NCI-H1436 (cell line): ENCODE measurements at regions not wholly inside any gene's neighbourhood (a gene's known extent, or its start where the extent isn't known, plus 50 kb on each side); places are given as distances from the start of the nearest gene placed in this dataset.

ENCODE experiments used
- DNase-seq: peaks from one replicate; lab custom pipeline; 2025; lab: John Stamatoyannopoulos, UW

- DNase-seq = no peak
These were observed 99.8 kb upstream of the ROPN1 start for GRCh38 chr3:124091716-124092115.

- DNase-seq = no peak
These were observed 100.9 kb upstream of the ROPN1 start for GRCh38 chr3:124092811-124093210.

- DNase-seq = no peak
These were observed 102.6 kb upstream of the ROPN1 start for GRCh38 chr3:124094496-124094895.

- no peak for DNase-seq
These were observed 105.6 kb upstream of the ROPN1 start for GRCh38 chr3:124097362-124098131.

DNA sequence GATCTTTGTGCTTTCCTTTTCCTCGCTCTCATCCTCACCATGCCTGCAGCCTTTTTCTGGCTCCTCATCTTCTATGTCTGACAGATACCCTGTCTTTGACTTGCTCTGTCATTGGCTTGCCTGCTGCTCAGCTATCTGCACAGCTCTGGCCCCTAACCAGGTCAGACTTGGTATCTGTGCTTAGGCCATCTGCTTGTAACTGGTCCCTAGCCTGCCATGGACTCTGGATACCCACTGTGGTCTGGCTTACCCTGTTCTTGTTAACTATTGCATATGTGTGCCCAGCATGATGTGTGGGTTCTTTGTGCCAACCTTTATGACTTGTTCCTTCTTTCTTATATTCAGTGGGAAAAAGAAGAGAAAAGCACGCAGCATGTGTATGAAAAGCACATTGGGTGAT lies 109.7 kb upstream of the ROPN1 start:
- DNase-seq = no peak

GRCh38 chr3:124107104-124107890 lies 115.4 kb upstream of the ROPN1 start:
- DNase-seq = no peak

- no peak for DNase-seq
These were observed 116.5 kb upstream of the ROPN1 start for GRCh38 chr3:124108446-124108845.

GRCh38 chr3:124113485-124113884 lies 121.6 kb upstream of the ROPN1 start:
- no peak for DNase-seq

DNA sequence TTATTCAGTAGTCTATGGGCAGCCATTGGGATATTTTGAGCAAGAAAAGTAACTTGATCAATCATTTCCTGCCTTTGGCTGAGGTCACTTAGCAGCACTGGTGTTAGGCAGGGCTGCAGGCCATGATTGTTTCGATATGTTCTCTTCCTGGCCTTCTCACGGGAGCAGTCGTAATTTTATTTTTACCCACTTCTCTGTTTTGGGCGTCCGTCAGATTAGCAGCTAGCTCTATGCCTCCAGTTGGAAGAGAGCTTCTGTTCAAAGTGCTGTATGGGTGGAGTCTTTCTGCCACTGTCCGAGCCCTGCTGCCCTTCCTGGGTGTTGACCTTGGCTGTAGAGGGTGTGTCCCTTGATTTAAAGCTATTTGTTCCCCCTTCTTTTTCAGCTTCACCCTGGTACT lies 123.4 kb upstream of the ROPN1 start:
- no peak for DNase-seq

DNA sequence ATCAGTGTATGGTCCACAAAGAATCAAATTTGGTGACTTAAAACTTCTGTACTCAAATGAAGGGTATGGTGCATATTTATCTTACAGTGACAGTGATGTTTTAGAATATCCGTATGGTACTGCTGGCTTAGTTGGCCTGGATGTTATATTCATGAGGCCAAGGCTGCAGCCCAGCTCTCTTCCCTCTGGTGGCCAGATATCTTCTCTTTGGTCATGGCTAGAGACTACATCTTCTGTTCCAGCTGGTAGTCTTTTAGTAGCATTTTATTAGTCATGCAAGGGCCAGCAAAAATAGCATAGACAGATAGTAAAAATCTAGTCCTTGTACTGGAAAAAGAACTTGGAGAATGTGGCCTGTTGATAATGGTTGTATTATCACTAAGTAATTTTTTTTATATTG lies 124.0 kb upstream of the ROPN1 start:
- no peak for DNase-seq

DNA sequence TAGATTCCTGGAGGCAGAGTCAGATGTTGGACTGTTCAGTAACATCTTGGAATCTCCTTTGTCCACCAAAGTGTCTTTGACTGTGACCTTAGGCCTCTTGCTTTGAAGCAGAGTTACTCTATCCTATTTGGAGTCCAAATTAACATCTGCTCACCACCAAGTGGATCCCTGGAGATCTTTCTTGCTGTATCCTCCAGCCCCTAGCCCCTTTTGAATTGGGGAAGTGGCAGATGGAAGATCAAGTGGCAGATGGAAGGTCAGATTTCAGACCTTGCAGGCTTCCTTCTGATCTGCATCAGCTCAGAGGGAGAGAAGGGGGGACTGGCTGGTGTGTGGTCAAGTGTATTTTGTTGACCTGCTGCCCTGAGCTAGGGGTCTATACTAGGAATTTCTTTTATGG lies 125.0 kb upstream of the ROPN1 start:
- no peak for DNase-seq

GRCh38 chr3:124117486-124117885 lies 125.6 kb upstream of the ROPN1 start:
- DNase-seq = no peak

- no peak for DNase-seq
These were observed 126.5 kb upstream of the ROPN1 start for GRCh38 chr3:124118397-124118796.

- DNase-seq = no peak
These were observed 127.3 kb upstream of the ROPN1 start for GRCh38 chr3:124119056-124119716.

DNA sequence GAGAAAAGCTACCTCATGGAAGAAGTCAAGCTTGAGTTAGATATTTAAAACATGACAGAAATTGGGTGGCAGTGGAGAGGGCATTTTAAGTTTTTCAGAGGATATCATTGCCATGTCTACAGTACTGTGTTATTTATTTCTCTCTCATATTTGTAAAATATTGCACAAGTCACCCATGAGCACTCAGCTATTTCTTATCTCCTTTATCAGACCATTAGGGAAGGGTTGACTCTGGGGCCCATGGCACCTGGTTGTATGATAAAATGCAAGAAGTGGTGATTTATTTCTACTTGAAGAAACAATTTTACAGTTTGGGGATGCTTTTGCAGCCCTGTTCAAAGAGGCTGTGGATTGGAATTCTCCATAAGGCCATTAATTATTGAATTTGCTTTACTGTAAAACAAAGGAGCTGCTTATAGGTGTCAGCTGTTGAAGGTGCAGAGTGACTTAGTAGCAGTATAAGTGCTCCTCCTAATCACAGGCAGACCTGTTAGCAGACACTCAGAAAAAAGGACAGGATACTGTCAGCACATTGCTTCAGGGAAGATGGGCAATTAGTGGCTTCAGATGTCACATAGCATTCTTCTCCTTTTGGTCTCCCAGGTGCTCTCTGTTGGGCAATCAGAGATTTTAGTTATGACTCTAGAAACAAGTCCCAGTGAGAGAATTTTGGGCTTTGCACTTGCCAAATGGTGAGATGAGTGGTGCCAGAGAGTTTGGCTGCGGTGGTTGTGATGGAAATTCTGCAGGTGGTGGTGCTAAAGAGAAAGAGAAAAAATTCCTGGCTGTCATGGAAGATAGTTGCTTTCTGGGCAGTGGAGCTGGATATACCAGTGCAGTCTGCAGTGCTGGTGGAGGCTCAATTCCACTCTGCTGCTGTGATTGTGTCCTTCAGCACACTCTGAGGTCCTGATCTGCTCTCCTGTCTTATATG lies 129.7 kb upstream of the ROPN1 start:
- no peak for DNase-seq

DNA sequence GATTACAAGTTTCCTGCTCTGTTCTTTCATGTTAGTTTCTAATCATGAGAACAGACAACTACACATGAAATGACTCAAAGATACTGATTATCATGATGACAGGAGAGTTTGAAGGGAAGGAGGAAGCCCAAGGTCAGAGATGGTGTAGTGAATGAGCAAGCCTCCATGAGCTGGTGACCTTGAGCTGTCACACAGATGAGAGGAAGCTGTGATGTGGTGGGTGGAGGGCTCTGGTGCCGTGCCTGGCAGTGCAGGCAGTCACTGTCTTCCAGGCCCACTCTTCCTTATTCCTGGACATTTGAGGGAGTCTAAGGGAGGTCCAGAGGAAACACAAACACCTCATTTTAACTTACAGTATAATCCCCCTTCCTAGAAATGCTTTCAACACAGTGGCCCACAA lies 133.4 kb upstream of the ROPN1 start:
- DNase-seq = no peak

DNA sequence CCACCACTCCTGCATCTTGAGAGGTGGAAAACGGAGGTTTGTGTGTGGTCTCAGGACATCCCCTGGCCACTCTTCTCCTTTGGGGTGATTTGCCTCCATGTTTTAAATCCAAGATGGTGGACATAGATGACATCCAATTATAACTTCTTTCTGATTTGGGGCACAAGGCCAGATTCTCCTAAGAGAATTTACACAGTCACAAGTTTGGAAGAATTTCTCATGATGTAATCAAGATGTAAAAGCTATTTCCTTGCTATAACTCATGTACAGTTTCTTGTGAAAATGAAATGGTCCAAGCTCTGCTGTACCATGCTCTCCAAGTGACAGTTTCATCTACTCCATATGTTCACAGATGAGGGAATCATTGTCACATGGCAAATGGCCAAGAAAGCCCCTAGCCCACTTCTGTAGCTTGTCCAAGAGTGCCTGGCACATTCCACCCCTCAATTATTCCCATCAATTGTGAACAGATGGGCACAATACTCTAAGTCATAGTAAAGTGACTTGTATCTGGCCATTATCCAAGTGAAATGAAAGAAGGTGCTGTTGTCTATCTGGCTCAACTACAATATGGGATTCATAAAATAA lies 134.6 kb upstream of the ROPN1 start:
- DNase-seq = no peak

DNA sequence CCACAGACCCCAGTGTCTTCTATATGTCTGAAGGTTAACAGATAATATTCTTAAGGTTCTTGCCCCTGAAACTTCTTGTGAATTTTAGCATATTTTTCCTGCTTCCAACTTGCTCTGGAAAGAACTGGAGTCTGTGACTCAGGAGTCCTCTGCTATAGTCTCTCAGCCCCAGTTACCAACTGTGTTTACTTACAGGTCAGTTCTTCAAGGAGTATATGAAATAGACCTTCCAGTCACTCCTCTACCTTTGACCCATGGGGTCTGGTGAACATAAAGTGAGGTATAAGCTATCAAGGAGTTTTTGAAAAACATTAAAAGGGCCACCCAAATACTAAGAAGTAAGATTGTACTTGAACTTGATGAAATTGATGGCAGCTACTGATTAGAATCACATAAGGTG lies 139.2 kb upstream of the ROPN1 start:
- no peak for DNase-seq

DNA sequence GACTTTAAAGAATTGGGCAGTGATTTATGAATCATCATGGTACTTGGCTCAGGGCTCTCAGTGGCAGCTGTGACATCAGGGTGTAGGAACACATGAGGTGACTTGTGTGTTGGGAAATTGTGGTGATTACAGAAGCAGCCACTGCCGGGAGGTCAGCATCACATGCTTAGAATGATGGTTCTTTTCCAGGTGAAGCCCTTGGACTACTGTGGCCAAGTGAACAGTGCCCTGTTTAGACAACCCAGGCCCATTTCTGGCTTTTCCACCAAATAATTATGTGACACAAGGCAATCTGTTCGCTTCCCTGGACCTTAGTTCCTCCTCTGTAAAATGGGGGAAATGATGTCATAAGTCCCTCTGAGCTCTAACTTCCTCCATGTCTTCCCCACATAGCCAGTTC lies 139.7 kb upstream of the ROPN1 start:
- no peak for DNase-seq

GRCh38 chr3:124132813-124133212 lies 140.9 kb upstream of the ROPN1 start:
- no peak for DNase-seq

- DNase-seq = no peak
These were observed 141.5 kb upstream of the ROPN1 start for GRCh38 chr3:124133366-124133940.
